Inferior parietal cortex (tissue), 1 donor: ENCODE measurements at regions not wholly inside any gene's neighbourhood (a gene's known extent, or its start where the extent isn't known, plus 50 kb on each side); places are given as distances from the start of the nearest gene placed in this dataset.
A peak's percentile ranks its signal among the peaks of the same experiment; 100 is the strongest.
"Not testable (repeated sequence)": the region's sequence is repeated elsewhere in the genome, so short reads cannot be mapped to it uniquely, and the experiment has no call there.

Experiments used
- DNase-seq: peaks from one replicate; pipeline ENCODE4 v3.0.0-alpha.2; 2016; ENCODE audit errors: extremely low spot score

DNA sequence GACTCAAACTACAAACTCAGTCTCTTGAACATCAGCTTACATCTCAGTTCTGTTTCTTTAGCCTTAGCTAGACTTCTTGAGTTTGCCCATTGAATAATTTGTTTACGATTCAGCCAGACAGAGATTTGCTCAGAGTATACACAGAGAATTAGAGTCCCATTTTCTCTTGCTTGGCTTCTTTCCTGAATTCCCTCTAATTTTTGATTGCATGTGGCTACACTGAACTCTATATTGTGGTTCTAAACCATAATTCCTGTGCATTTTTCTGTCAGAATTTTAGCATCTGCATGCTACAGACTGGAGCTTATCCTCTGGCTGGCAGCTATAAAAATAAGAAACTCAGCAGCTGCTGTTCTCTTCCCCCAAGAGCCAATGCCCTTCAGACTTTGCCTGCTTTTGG, 354.9 kb downstream of the MDFIC start:
- DNase-seq = no peak

DNA sequence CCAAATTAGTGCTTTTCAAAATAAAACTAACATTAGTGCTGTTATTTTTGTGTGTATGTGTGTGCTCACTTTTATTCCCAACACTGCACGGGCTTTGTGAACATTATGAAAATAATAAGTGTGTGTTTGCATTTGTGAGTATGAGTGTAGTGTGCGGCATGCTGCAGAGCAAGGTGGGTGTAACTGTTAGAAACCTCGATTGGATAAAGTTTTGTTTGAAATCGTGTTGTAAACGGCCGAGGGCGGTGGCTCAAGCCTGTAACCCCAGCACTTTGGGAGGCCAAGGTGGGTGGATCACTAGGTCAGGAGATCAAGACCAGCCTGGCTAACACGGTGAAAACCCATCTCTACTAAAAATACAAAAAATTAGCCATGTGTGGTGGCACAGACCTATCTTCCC, 352.0 kb downstream of the MDFIC start:
- DNase-seq = not testable (repeated sequence)

DNA sequence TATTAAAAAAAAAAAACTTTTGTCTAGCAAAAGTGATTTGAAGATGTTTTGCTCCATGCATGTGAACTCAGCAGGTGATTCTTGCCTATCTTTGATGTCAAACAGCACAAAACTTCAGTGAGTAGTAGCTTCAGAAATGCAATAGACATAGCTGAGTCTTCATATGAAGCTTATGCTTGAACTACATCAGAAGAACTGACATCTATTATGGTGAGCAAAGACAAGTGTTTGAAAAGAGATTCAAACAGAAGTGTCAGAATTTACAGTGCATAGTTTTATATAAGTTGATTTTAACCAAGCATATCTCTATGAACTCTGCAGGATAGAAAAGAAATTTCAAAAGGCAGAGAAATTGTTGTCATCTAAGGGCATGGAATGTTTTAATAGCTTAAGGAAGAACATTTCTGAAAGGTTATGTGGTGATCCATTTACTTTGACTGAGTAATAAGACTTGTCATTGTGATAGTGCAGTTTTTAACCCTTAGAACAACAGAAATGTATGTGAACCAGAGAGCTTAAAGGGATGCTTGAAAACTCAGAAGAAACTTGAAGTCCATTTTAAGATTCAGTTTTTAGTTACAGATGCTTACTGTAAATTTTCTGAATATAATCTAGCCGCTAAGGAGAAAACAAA, 351.4 kb downstream of the MDFIC start:
- no peak for DNase-seq

DNA sequence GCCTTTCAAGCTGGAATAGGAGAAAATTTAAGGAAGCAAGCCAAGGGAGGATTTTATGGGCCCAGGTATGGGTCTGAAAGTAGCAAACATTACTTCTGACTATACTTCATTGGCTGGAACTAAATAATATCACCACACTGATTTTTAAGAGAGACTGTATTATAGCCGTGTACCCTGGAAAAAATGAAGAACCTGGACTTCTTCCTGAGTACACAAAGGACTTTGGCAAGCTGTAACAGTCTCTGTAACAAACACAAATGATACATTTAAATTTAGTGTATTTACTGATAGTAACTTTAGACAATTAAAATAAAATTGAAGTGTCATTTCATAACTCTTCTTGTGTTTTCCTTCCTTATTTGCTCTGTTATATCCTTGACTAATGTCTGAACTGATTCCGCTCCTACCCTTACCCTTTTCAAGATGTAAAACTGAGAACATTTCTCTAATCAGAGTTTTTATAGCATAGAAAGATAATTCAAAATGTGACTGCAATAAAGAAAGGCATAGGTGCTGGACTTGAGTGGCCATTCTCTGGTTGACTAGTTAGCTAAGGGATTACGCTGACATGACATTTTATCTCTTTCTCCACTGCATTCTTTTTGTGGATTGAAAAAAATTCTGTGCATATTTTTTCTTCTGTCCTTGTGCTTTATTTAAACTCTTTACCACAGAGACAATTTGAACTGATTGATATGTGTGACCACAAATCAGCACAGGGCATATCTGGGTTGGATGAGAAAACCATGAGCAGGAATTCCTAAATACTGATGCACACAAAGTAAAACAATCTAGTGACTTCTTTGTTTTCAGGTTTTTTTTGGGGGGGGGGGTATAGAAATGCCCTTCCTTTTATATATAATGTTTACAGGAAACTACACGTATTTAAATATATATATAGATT, 349.7 kb downstream of the MDFIC start:
- DNase-seq = no peak

DNA sequence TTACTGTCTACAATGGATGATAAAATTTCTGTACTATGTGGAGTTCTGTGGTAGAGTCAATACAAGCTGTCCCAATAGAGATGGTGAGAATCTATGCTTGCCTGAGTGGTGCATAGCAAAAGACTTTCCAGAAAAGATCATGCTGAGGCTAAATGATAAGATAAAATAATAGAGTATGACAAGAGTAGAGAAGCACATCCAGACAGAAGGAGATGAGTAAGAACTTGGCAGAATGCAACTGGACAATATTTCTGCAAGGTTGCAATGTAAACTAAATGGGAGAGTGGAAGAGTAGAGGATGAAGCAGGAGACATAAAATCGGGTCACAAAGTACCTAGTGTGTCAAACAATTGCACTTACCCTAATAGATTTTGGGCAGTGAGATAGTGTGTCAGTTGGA, 347.6 kb downstream of the MDFIC start:
- no peak for DNase-seq

- no peak for DNase-seq
Observed at GRCh38 chr7:115267503-115267902, 345.6 kb downstream of the MDFIC start.

- DNase-seq = no peak
Observed at GRCh38 chr7:115260381-115260780, 338.5 kb downstream of the MDFIC start.

GRCh38 chr7:115252461-115252860, 330.6 kb downstream of the MDFIC start:
- no peak for DNase-seq

DNA sequence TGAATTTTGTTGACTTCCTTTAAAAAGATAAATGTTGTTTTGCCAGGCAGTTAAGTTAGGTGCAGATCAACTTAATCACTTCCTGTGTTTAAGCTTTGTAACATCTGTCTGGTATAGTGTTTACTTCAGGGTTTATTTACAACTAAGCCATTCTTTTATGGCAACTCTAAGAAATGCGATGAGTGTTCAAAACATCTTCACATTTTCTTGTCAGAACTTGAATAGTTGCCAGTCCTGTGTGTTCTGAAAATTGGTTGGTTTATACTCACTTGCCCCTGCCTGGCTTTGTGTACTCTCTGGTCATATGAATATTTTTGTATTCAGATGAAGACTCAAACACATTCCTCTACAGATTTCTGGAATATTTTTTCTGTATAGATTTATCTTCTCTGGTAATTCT, 327.2 kb downstream of the MDFIC start:
- DNase-seq = no peak

- DNase-seq = no peak
Observed at GRCh38 chr7:115241151-115241550, 319.3 kb downstream of the MDFIC start.

DNA sequence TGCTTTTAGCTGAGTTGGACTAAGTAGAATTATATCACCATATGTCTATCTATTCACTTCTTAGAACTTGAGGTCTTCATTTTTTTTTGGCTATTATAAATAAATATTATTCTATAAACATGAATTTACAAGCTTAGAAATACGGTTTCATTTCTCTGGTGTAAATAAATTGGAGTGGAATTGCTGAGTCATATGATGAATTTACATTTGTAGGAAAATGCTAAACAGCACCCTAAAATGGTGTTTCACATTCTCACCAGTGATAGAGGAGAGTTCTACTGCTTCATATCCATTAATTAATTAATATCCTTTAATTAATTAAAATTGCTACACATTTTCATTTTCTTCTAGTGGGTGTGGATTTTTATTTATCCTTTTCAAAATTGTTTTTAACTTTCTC, 318.3 kb downstream of the MDFIC start:
- no peak for DNase-seq

- no peak for DNase-seq
Observed at GRCh38 chr7:115235075-115235474, 313.2 kb downstream of the MDFIC start.

- no peak for DNase-seq
Observed at GRCh38 chr7:115233809-115234208, 311.9 kb downstream of the MDFIC start.

DNA sequence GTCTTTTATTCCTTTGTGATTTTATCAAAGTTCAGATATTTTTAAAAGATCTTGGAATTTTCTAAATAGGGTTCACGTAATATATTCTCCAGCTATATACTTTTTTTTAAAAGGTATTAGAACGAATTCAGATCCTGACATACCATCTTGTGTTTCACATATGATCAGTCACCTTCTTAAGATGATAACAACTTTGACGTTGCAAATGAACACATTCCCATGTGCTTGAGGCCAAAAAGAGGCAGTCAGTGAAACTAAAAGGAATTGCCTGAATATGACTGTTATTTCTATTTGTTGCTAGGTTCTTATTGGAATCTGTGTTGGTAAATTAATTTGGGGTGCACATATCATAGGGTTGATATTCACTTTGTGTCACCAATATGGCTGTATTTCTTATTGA, 310.1 kb downstream of the MDFIC start:
- no peak for DNase-seq

DNA sequence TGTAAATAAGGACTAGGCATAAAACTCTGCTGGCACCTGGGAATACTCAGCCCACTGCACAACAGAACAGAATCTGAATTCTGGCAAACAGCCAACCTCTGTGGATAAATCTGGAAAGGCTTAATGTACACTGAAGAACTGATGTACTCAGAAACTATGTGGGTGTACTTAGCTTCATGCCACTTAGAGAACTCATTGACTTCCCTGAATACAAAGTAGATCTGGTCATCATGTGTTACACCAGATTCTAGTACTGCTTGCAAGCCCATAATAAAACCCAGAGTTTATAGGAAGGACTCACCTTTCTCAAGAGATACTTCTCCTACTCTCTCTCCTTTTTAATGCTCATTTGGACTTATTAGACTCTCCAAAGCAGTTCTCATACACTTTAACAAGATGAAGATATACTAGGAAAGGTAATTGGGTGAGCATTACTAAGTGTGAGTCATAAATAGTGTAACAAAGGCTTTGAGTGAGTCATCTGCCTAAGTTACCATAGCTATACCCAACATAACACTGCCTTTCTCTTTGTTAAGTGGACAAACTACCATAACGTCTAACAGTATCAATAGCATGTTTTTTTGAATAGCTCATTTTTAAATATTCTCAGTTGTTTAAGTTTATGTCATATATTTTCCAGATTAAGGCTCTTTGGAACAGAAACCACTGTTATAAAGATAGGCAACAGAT, 309.1 kb downstream of the MDFIC start:
- peak; percentile 32 for DNase-seq

DNA sequence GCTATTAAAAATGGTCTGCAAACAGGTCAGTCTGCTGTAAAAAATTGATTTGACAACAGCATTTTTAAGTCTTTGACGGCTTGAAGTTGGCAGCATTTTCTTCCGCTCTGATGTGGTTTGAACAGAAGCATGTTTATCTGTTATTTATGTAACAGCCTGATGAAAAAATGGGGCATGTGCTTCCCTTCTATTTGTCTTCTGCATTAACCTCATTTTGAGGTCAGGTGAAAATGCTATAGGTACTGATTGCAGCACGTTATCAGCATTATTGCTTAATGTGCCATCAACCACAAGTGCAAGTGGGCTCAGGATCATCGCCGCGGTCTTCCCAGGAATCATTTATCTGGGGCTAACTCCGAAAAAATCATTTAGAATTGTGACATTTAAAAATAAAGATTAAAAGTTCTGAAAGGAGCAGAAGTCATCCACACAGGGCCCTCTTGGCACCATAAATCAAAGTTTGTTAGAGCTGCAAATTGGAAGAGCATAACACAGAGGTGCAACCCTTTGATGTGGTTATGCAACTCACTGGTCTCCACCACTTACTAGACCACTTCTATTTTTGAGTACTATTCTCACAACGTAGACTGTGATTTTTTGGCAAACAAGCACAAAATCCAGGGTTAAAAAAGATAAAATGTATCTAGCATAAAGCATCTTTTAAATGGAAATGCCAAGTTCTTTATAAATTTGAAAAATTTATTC, 307.7 kb downstream of the MDFIC start:
- DNase-seq = no peak

- no peak for DNase-seq
Observed at GRCh38 chr7:115227473-115228235, 305.8 kb downstream of the MDFIC start.

DNA sequence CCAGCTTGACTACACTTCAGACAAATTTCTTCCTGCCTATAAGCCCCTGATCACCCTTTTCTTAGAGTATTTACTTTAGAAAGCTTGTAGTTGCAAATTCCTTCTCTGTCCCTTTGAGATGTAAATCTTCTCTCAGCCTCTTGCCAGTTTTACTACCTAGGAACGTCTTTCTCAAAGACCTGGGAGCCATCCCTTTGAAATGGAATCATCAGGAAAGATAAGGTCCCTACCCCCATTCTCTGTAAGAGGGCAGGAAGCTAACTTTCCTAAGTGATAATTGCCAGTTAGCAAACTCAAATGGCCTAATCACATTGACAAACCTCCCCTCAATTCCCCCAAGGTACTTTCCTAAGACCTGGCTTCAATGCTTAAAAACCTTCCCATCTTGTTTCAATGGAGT, 304.5 kb downstream of the MDFIC start:
- no peak for DNase-seq

DNA sequence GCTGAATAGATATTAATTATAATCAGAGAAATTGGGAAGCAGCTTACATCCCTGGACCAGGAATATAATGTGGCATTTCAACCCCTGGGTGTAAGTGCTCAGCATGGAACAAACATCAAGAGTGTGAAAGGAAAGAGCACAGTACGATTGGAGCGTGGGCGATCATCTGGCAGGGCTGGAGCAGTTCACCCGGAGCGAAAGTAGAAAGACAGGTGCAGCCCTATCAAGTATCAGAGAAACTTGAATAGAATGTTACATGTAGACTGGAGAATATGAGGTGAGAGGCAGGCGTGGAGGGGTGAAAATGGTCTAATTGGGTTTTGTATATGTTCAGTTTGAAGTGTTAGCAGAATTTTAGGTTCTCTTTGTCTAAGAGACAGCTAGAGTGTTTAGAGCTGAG, 303.0 kb downstream of the MDFIC start:
- no peak for DNase-seq

- DNase-seq = no peak
Observed at GRCh38 chr7:115223959-115224358, 302.1 kb downstream of the MDFIC start.

GRCh38 chr7:115221456-115221855, 299.6 kb downstream of the MDFIC start:
- DNase-seq = no peak
